UCSD-AML1 (cell line): ENCODE measurements at regions not wholly inside any gene's neighbourhood (a gene's known extent, or its start where the extent isn't known, plus 50 kb on each side); places are given as distances from the start of the nearest gene placed in this dataset.
"Not testable (repeated sequence)": the region's sequence is repeated elsewhere in the genome, so short reads cannot be mapped to it uniquely, and the experiment has no call there.

Source experiments
- DNase-seq: peaks from one replicate; lab custom pipeline; 2025; ENCODE audit not compliant: unreplicated experiment; lab: John Stamatoyannopoulos, UW

- no peak for DNase-seq
These were observed 130.2 kb upstream of the CEP162 start for GRCh38 chr6:84357631-84358030.

GRCh38 chr6:84356907-84357306 lies 129.5 kb upstream of the CEP162 start:
- no peak for DNase-seq

- no peak for DNase-seq
These were observed 126.3 kb upstream of the CEP162 start for GRCh38 chr6:84353459-84354423.

GRCh38 chr6:84350397-84350796 lies 123.0 kb upstream of the CEP162 start:
- no peak for DNase-seq

GRCh38 chr6:84349542-84349941 lies 122.1 kb upstream of the CEP162 start:
- no peak for DNase-seq

- DNase-seq: no peak
These were observed 121.4 kb upstream of the CEP162 start for GRCh38 chr6:84348801-84349200.

- no peak for DNase-seq
These were observed 118.9 kb upstream of the CEP162 start for GRCh38 chr6:84346372-84346771.

GRCh38 chr6:84344005-84344404 lies 116.6 kb upstream of the CEP162 start:
- no peak for DNase-seq

GRCh38 chr6:84340422-84340821 lies 113.0 kb upstream of the CEP162 start:
- no peak for DNase-seq

GRCh38 chr6:84333842-84334241 lies 106.4 kb upstream of the CEP162 start:
- DNase-seq: no peak

GRCh38 chr6:84332139-84333034 lies 104.9 kb upstream of the CEP162 start:
- no peak for DNase-seq

- DNase-seq: no peak
These were observed 102.9 kb upstream of the CEP162 start for GRCh38 chr6:84330325-84330724.

GRCh38 chr6:84329516-84329915 lies 102.1 kb upstream of the CEP162 start:
- no peak for DNase-seq

GRCh38 chr6:84329077-84329476 lies 101.6 kb upstream of the CEP162 start:
- DNase-seq: no peak

GRCh38 chr6:84317463-84317862 lies 90.0 kb upstream of the CEP162 start:
- no peak for DNase-seq

- peak; percentile 7 for DNase-seq
These were observed 87.0 kb upstream of the CEP162 start for GRCh38 chr6:84314377-84314898.

GRCh38 chr6:84309336-84309735 lies 81.9 kb upstream of the CEP162 start:
- DNase-seq: no peak

- DNase-seq: no peak
These were observed 77.4 kb upstream of the CEP162 start for GRCh38 chr6:84304881-84305280.

- DNase-seq: not testable (repeated sequence)
These were observed 63.6 kb upstream of the CEP162 start for GRCh38 chr6:84291033-84291432.

- no peak for DNase-seq
These were observed 57.1 kb upstream of the CEP162 start for GRCh38 chr6:84284428-84285049.

- DNase-seq: peak; percentile 10
These were observed 55.1 kb upstream of the CEP162 start for GRCh38 chr6:84282550-84282949.
